ENCODE measurements at regions not wholly inside any gene's neighbourhood (a gene's known extent, or its start where the extent isn't known, plus 50 kb on each side); places are given as distances from the start of the nearest gene placed in this dataset.
"Not testable (repeated sequence)": the region's sequence is repeated elsewhere in the genome, so short reads cannot be mapped to it uniquely, and the experiment has no call there.

- DNase-seq (ENCODE audit: low read depth); H3K4me3 ChIP-seq (ENCODE audit: low read depth, low read length): not testable (repeated sequence)
Observed at GRCh38 chr21:5098010-5098743, 5423.2 kb upstream of the TPTE start.

GRCh38 chr21:5100604-5101174 lies 5420.7 kb upstream of the TPTE start:
- DNase-seq (ENCODE audit: low read depth); H3K4me3 ChIP-seq (ENCODE audit: low read depth, low read length): not testable (repeated sequence)

- DNase-seq (ENCODE audit: low read depth); H3K4me3 ChIP-seq (ENCODE audit: low read depth, low read length): not testable (repeated sequence)
Observed at GRCh38 chr21:5101749-5102148, 5419.6 kb upstream of the TPTE start.

GRCh38 chr21:5103880-5104561 lies 5417.4 kb upstream of the TPTE start:
- not testable (repeated sequence) for DNase-seq (ENCODE audit: low read depth); H3K4me3 ChIP-seq (ENCODE audit: low read depth, low read length)

- not testable (repeated sequence) for H3K4me3 ChIP-seq (ENCODE audit: low read depth, low read length); DNase-seq (ENCODE audit: low read depth)
Observed at GRCh38 chr21:5104562-5104928, 5416.8 kb upstream of the TPTE start.

GRCh38 chr21:5105939-5106708 lies 5415.3 kb upstream of the TPTE start:
- not testable (repeated sequence) for H3K4me3 ChIP-seq (ENCODE audit: low read depth, low read length); DNase-seq (ENCODE audit: low read depth)

- DNase-seq (ENCODE audit: low read depth); H3K4me3 ChIP-seq (ENCODE audit: low read depth, low read length): not testable (repeated sequence)
Observed at GRCh38 chr21:5106767-5107464, 5414.5 kb upstream of the TPTE start.

GRCh38 chr21:5107637-5108036 lies 5413.7 kb upstream of the TPTE start:
- DNase-seq (ENCODE audit: low read depth); H3K4me3 ChIP-seq (ENCODE audit: low read depth, low read length): not testable (repeated sequence)

- DNase-seq (ENCODE audit: low read depth); H3K4me3 ChIP-seq (ENCODE audit: low read depth, low read length): not testable (repeated sequence)
Observed at GRCh38 chr21:5108048-5108775, 5413.2 kb upstream of the TPTE start.

- DNase-seq (ENCODE audit: low read depth); H3K4me3 ChIP-seq (ENCODE audit: low read depth, low read length): not testable (repeated sequence)
Observed at GRCh38 chr21:5111197-5111596, 5410.2 kb upstream of the TPTE start.

- H3K4me3 ChIP-seq (ENCODE audit: low read depth, low read length); DNase-seq (ENCODE audit: low read depth): not testable (repeated sequence)
Observed at GRCh38 chr21:5113092-5113491, 5408.3 kb upstream of the TPTE start.

GRCh38 chr21:5114468-5114867 lies 5406.9 kb upstream of the TPTE start:
- H3K4me3 ChIP-seq (ENCODE audit: low read depth, low read length); DNase-seq (ENCODE audit: low read depth): not testable (repeated sequence)

GRCh38 chr21:5114893-5115645 lies 5406.3 kb upstream of the TPTE start:
- H3K4me3 ChIP-seq (ENCODE audit: low read depth, low read length); DNase-seq (ENCODE audit: low read depth): not testable (repeated sequence)

GRCh38 chr21:5115646-5116343 lies 5405.6 kb upstream of the TPTE start:
- DNase-seq (ENCODE audit: low read depth); H3K4me3 ChIP-seq (ENCODE audit: low read depth, low read length): not testable (repeated sequence)

GRCh38 chr21:5116344-5117123 lies 5404.8 kb upstream of the TPTE start:
- DNase-seq (ENCODE audit: low read depth), result not testable (repeated sequence)

GRCh38 chr21:5117135-5117534 lies 5404.2 kb upstream of the TPTE start:
- not testable (repeated sequence) for DNase-seq (ENCODE audit: low read depth); H3K4me3 ChIP-seq (ENCODE audit: low read depth, low read length)

More at GRCh38 chr21:5116344-5117123, 5404.8 kb upstream of the TPTE start:
- H3K4me3 ChIP-seq (ENCODE audit: low read depth, low read length), result not testable (repeated sequence)
